BJ (cell line): ENCODE measurements at regions not wholly inside any gene's neighbourhood (a gene's known extent, or its start where the extent isn't known, plus 50 kb on each side); places are given as distances from the start of the nearest gene placed in this dataset.
A peak's percentile ranks its signal among the peaks of the same experiment; 100 is the strongest.

Source experiments
- CTCF ChIA-PET: fragments of 350-600 bp; formaldehyde crosslinking; extraction: SDS; loops from one replicate; lab custom pipeline; 2021; ENCODE audit warnings: antibody characterized with exemption, inconsistent platforms; lab: Yijun Ruan, JAX
- POLR2A ChIA-PET: fragments of 300-600 bp; sonication (Branson Sonifier 250); formaldehyde crosslinking; extraction: SDS; loops from one replicate; lab custom pipeline; 2021; ENCODE audit warnings: antibody characterized with exemption; lab: Charles Lee
- DNase-seq: peaks from one replicate; pipeline ENCODE4 v3.0.0-alpha.2; 2011; ENCODE audit warnings: low read depth
- H3K27me3 ChIP-seq: 2 replicates; pipeline ENCODE4 v1.6.0; 2011; ENCODE audit warnings: low read length; ENCODE audit not compliant: control insufficient read depth, insufficient read depth
- H3K36me3 ChIP-seq: 2 replicates; pipeline ENCODE4 v1.5.1; 2011; ENCODE audit warnings: low read length; ENCODE audit not compliant: control insufficient read depth, insufficient read depth
- H3K4me3 ChIP-seq: 2 replicates; pipeline ENCODE4 v1.5.1; 2011; ENCODE audit warnings: low read depth, mild to moderate bottlenecking, control low read depth, low read length
- TF ChIP-seq, protein P1 (sequence below): IDR thresholded peaks from 2 replicates; pipeline ENCODE4 v1.5.1; 2011; ENCODE audit warnings: low read depth, mild to moderate bottlenecking, control low read depth, inconsistent platforms, low read length, moderate library complexity; ENCODE audit not compliant: insufficient read depth

DNA sequence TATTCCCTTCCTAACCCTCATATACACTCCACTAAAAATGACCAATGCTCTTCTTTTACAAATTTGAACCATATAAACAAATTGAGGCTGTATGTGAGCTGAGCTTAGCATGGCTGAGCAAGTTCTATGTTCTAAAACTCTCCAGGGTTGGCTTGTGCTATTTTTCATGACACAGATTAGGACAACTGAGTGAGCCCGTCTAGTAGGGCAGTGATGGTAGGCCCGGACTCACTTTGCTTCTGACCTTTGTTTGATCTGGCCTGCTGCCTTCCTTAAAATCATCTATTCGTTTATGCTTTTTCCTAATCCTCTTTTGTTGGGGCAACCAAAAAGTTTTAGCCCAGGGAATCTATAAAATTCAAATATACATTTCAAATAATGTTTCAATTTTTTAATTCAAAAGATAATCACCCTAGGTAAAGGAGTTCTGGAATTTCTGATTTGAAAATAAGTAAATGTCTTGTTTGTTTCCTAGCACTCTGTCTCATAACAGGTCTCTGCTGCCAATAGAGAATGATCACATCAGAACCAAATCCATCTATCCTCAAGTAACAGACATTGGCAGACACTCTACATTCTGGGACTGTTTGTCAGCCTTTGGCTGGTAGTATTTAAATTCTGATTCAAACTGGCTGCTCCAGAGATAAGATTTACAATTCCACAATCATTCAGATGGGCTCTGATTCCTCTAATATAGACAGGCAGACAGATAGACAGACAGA lies 217.0 kb upstream of the TARS1 start:
- CTCF ChIA-PET, result no interaction called here
- DNase-seq, result no peak
- POLR2A ChIA-PET, result no interaction called here
- H3K4me3 ChIP-seq, result no peak overlapping the region
- TF ChIP-seq, protein P1, sequence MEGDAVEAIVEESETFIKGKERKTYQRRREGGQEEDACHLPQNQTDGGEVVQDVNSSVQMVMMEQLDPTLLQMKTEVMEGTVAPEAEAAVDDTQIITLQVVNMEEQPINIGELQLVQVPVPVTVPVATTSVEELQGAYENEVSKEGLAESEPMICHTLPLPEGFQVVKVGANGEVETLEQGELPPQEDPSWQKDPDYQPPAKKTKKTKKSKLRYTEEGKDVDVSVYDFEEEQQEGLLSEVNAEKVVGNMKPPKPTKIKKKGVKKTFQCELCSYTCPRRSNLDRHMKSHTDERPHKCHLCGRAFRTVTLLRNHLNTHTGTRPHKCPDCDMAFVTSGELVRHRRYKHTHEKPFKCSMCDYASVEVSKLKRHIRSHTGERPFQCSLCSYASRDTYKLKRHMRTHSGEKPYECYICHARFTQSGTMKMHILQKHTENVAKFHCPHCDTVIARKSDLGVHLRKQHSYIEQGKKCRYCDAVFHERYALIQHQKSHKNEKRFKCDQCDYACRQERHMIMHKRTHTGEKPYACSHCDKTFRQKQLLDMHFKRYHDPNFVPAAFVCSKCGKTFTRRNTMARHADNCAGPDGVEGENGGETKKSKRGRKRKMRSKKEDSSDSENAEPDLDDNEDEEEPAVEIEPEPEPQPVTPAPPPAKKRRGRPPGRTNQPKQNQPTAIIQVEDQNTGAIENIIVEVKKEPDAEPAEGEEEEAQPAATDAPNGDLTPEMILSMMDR, result no peak
- no peaks in the 10 kb centered on the region for H3K36me3 ChIP-seq
- no peaks in the 10 kb centered on the region for H3K27me3 ChIP-seq

DNA sequence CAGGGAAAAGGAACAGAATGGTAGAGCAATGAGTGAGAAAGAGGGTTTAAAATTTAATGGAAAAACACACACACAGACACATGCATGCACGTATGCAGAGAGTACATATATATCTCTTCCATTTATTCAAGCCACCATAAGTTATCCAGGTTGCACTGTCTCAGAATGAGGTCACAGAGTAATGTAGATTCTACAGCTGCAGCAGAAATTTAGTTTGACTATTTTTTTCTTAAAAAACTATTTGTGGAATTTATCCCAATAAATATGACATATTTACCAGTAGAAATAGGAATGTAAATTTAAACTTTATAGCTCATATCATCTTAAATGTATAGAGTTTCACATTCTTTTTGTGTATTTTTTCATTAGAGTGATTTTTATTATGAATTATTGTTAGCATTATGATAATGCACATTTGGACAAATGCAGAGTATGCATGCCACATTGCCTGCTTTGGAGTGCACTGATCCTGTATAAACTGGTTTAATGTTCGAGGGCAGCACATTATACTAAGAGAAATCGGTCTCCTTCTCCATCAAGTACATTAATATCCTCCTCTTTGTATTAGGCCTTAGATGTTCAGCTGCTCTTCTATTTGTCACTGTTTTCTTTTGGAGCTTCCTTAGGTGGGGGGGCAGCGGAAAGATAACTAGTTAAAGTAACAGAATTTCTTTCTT lies 216.3 kb upstream of the TARS1 start:
- TF ChIP-seq, protein P1, result no peak
- DNase-seq, result no peak
- H3K36me3 ChIP-seq, result no peaks in the 10 kb centered on the region
- CTCF ChIA-PET, result interaction anchor here (1.0 kb wide), 1 partner anchor 198 kb away, joined by 3 read pairs; no protein-coding TSS in a partner anchor
- no peak overlapping the region for H3K4me3 ChIP-seq
- H3K27me3 ChIP-seq, result no peaks in the 10 kb centered on the region
- POLR2A ChIA-PET, result no interaction called here

DNA sequence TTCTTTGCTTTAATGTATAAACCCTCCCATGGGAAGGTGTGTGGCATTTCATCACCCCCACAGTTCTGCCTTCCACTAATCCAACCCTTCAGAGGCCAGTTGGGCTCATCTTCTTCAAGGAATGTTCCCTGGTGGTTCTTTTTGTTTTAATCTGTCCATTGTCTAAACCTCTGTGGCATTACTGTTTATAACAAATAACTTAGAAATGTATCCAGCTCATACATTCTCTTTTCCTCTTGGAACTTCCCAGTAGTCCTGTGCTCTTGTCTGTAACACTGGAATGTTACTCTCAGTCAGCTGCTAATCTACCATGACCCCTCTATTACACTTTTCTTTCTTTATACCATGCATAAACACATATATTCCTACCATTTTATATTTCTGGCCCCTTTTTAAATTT lies 213.5 kb upstream of the TARS1 start:
- Histone ChIP-seq H3K36me3 (no peaks in the 10 kb centered on the region), H3K4me3 (no peak overlapping the region), H3K27me3 (no peaks in the 10 kb centered on the region)
- ChIA-PET POLR2A (no interaction called here), CTCF (interaction anchor here (0.7 to 0.9 kb wide), 2 partner anchors 16 to 196 kb away, joined by 3 read pairs; no protein-coding TSS in a partner anchor)
- TF ChIP-seq, protein P1, result no peak
- no peak for DNase-seq

DNA sequence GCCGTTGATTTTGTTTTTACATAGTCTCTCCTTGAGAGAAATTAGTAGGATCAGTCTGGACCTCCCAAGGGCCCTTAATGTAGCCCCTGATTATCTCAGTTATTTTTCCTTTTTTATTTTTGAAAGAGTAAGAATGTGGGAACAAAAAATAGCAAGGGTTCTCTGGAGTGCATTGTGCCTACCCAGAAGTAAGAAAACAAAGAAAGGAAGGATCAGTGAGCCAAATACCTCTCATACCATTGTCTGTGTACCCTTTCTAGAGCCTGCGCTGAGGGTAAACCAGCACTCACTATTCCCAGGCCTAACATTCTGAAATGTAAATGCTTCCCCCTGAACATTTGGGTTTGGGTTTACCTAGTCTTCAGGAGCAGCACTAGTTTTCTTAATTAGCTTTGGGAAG lies 213.0 kb upstream of the TARS1 start:
- POLR2A ChIA-PET, result no interaction called here
- H3K4me3 ChIP-seq, result no peak overlapping the region
- H3K36me3 ChIP-seq, result no peaks in the 10 kb centered on the region
- no peaks in the 10 kb centered on the region for H3K27me3 ChIP-seq
- CTCF ChIA-PET, result no interaction called here
- TF ChIP-seq, protein P1, result no peak
- no peak for DNase-seq

DNA sequence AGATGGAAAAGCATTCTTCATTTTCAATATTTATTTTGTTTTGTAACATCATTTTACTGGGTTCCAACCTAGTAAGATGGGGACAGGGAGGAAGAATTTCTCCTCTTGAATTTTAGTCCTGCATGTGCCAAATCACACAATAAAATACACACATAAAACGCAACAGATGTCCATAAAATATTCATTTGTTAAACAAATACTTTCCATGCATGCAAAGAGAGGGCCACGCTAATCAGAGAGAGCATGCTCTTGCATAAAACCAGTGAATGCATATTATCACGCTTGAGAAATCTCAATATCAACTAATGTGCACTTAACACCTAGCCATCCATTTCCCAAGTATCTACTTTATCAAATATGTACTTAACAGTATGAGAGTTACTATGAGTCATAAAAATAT lies 212.6 kb upstream of the TARS1 start:
- peak; percentile 54 for DNase-seq
- ChIA-PET POLR2A (no interaction called here), CTCF (no interaction called here)
- Histone ChIP-seq H3K4me3 (no peak overlapping the region), H3K27me3 (no peaks in the 10 kb centered on the region), H3K36me3 (no peaks in the 10 kb centered on the region)
- TF ChIP-seq, protein P1, result no peak
